GM21576 (cell line): ENCODE measurements at regions not wholly inside any gene's neighbourhood (a gene's known extent, or its start where the extent isn't known, plus 50 kb on each side); places are given as distances from the start of the nearest gene placed in this dataset.

Source experiments
- ATAC-seq: cut with Tn5 transposase; IDR thresholded peaks from one replicate; pipeline ENCODE4 v1.9.1; 2021; ENCODE audit warnings: mild to moderate bottlenecking, moderate library complexity; ENCODE audit not compliant: unreplicated experiment

- no peak for ATAC-seq
Observed at GRCh38 chr13:110097013-110097412, 209.9 kb downstream of the COL4A1 start.

GRCh38 chr13:110092831-110093247, 214.1 kb downstream of the COL4A1 start:
- ATAC-seq = no peak

GRCh38 chr13:110089815-110090214, 217.1 kb downstream of the COL4A1 start:
- no peak for ATAC-seq

GRCh38 chr13:110089100-110089499, 217.9 kb downstream of the COL4A1 start:
- ATAC-seq = no peak

GRCh38 chr13:110073982-110074381, 233.0 kb downstream of the COL4A1 start:
- no peak for ATAC-seq

- no peak for ATAC-seq
Observed at GRCh38 chr13:110070511-110071120, 236.3 kb downstream of the COL4A1 start.

- no peak for ATAC-seq
Observed at GRCh38 chr13:110070046-110070445, 236.9 kb downstream of the COL4A1 start.

- ATAC-seq = no peak
Observed at GRCh38 chr13:110068176-110068473, 238.8 kb downstream of the COL4A1 start.

- no peak for ATAC-seq
Observed at GRCh38 chr13:110067355-110068175, 239.4 kb downstream of the COL4A1 start.

- no peak for ATAC-seq
Observed at GRCh38 chr13:110065780-110066179, 241.2 kb downstream of the COL4A1 start.

GRCh38 chr13:110063490-110064421, 243.2 kb downstream of the COL4A1 start:
- no peak for ATAC-seq

GRCh38 chr13:110062777-110063442, 244.0 kb downstream of the COL4A1 start:
- ATAC-seq = no peak

GRCh38 chr13:110062077-110062776, 244.7 kb downstream of the COL4A1 start:
- no peak for ATAC-seq

- ATAC-seq = no peak
Observed at GRCh38 chr13:110061270-110061669, 245.7 kb downstream of the COL4A1 start.

GRCh38 chr13:110057052-110057451, 249.9 kb downstream of the COL4A1 start:
- ATAC-seq = no peak

GRCh38 chr13:110056640-110057039, 250.3 kb downstream of the COL4A1 start:
- ATAC-seq = no peak

- ATAC-seq = no peak
Observed at GRCh38 chr13:110055089-110055488, 251.9 kb downstream of the COL4A1 start.

- ATAC-seq = no peak
Observed at GRCh38 chr13:110054041-110054440, 252.9 kb downstream of the COL4A1 start.

- ATAC-seq = no peak
Observed at GRCh38 chr13:110047496-110047895, 259.5 kb downstream of the COL4A1 start.

GRCh38 chr13:110046811-110047210, 260.1 kb downstream of the COL4A1 start:
- ATAC-seq = no peak
